ENCODE measurements at regions not wholly inside any gene's neighbourhood (a gene's known extent, or its start where the extent isn't known, plus 50 kb on each side); places are given as distances from the start of the nearest gene placed in this dataset.
A peak's percentile ranks its signal among the peaks of the same experiment; 100 is the strongest.

DNA sequence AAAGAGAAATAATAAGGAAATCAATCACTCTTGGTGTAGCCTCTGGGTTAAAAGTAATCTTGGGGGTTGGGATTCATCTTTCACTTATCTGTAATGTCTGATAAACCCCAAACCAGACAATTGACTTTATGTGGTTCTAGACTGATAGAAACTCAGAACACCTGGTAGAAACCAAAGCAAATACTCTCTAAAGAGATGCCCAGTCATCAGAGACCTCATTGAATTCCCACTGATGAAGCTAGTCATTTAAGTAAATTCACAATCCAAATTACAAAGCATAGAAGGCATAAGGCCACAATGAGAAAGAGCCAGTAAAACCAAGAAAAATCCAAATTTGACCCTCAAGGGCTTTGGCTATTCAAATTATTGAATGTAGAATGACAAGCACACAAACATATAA lies 250.6 kb downstream of the MBNL1 start:
- H3K27me3 ChIP-seq (ENCODE audit: low read length) = no peaks in the 10 kb centered on the region
- no peak overlapping the region for H3K4me3 ChIP-seq (ENCODE audit: insufficient read depth, low read length, poor library complexity, severe bottlenecking)
- H2AFZ ChIP-seq (ENCODE audit: low read depth, low read length, severe bottlenecking) = no peak overlapping the region
- H3F3A ChIP-seq (ENCODE audit: insufficient read depth) = no peaks in the 10 kb centered on the region
- H4K20me1 ChIP-seq (ENCODE audit: low read depth, low read length) = no peaks in the 10 kb centered on the region
- H3K4me2 ChIP-seq (ENCODE audit: low read depth, low read length, poor library complexity, severe bottlenecking) = no peak overlapping the region
- H3K79me2 ChIP-seq (ENCODE audit: insufficient read depth, low read length) = no peaks in the 10 kb centered on the region
- H3K9ac ChIP-seq (ENCODE audit: low read length) = no peak overlapping the region
- H3K36me3 ChIP-seq (ENCODE audit: low read length) = no peaks in the 10 kb centered on the region
- H3K27ac ChIP-seq (ENCODE audit: low read depth, low read length) = no peak overlapping the region
- H3K9me3 ChIP-seq (ENCODE audit: insufficient read depth, low read length) = no peaks in the 10 kb centered on the region
- no peak for TF ChIP-seq EZH2phosphoT487 (conservative IDR thresholded peaks at IDR 0.05; ENCODE audit: low read length)
- TF ChIP-seq, protein P1, sequence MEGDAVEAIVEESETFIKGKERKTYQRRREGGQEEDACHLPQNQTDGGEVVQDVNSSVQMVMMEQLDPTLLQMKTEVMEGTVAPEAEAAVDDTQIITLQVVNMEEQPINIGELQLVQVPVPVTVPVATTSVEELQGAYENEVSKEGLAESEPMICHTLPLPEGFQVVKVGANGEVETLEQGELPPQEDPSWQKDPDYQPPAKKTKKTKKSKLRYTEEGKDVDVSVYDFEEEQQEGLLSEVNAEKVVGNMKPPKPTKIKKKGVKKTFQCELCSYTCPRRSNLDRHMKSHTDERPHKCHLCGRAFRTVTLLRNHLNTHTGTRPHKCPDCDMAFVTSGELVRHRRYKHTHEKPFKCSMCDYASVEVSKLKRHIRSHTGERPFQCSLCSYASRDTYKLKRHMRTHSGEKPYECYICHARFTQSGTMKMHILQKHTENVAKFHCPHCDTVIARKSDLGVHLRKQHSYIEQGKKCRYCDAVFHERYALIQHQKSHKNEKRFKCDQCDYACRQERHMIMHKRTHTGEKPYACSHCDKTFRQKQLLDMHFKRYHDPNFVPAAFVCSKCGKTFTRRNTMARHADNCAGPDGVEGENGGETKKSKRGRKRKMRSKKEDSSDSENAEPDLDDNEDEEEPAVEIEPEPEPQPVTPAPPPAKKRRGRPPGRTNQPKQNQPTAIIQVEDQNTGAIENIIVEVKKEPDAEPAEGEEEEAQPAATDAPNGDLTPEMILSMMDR (IDR thresholded peaks at IDR 0.05; ENCODE audit: insufficient read depth, low read length, poor library complexity, severe bottlenecking) = no peak
- no peaks in the 10 kb centered on the region for H3K9me2 ChIP-seq (replicated peaks; ENCODE audit: insufficient read depth, low read length)

DNA sequence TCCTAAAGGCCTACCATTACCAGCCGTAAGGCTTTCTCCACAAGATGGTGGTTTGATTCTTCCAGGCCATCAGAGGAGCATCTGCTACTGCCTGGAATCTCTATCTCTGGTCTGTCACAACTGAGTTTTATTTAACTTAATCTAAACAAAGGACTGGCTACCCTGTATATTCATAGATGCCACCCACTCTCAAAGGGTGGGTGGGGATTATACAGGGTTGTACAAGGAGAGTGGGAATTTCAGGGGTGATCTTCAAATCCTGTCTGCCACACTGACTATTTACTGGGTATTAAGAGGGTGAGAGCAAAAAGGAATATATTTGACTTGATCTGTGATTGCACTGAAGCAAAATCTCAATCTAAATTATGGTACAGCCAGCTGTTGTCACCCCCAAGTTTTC lies 253.3 kb downstream of the MBNL1 start:
- Histone ChIP-seq H3K4me2 (ENCODE audit: low read depth, low read length, poor library complexity, severe bottlenecking) (no peak overlapping the region), H3K27me3 (ENCODE audit: low read length) (no peaks in the 10 kb centered on the region), H3K4me3 (ENCODE audit: insufficient read depth, low read length, poor library complexity, severe bottlenecking) (no peak overlapping the region), H2AFZ (ENCODE audit: low read depth, low read length, severe bottlenecking) (no peak overlapping the region), H4K20me1 (ENCODE audit: low read depth, low read length) (no peaks in the 10 kb centered on the region), H3F3A (ENCODE audit: insufficient read depth) (no peaks in the 10 kb centered on the region), H3K9ac (ENCODE audit: low read length) (no peak overlapping the region), H3K9me3 (ENCODE audit: insufficient read depth, low read length) (no peaks in the 10 kb centered on the region), H3K36me3 (ENCODE audit: low read length) (no peaks in the 10 kb centered on the region), H3K79me2 (ENCODE audit: insufficient read depth, low read length) (no peaks in the 10 kb centered on the region), H3K27ac (ENCODE audit: low read depth, low read length) (no peak overlapping the region), H3K9me2 (replicated peaks; ENCODE audit: insufficient read depth, low read length) (no peaks in the 10 kb centered on the region)
- TF ChIP-seq, protein P1 (IDR thresholded peaks at IDR 0.05; ENCODE audit: insufficient read depth, low read length, poor library complexity, severe bottlenecking) = no peak
- no peak for TF ChIP-seq EZH2phosphoT487 (conservative IDR thresholded peaks at IDR 0.05; ENCODE audit: low read length)

DNA sequence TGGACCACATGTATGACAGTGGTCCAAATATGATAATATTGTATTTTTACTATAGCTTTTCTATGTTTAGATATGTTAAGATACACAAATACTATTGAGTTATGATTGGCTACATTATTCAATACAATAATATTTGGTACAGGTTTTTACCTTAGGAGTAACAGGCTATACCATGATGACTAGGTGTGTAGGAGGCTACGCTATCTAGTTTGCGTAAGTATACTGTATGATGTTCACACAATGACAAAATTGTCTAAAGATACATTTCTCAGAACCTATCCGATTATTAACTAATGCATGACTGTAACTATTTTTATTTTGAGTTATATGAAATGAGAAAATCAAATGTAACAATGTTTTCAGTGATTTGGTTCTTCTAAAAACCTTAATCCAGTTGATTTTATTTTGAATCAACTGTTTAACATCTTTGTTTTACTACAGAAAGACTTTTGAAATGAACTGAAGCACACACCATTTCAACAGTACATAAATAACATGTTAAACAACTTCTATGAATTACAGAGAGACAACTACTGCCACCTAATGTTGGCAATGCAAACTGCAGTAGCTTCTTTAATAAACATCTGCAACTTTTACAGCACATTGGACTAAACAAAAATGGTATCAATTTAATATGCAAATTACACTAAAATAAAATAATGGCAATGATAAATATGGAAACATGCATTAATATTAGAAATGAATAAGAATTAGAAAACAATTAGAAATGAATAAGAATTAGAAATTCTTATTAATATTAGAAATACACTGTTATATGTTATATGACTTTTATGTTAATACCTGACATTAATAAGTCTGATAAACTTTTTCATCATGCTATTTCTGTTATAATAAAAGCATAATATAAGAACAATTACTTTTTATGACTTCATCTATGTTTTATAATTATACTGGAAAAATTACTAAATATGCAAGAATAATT lies 255.7 kb downstream of the MBNL1 start:
- H3K9me3 ChIP-seq (ENCODE audit: insufficient read depth, low read length) = no peaks in the 10 kb centered on the region
- H3K36me3 ChIP-seq (ENCODE audit: low read length) = no peaks in the 10 kb centered on the region
- H3K4me2 ChIP-seq (ENCODE audit: low read depth, low read length, poor library complexity, severe bottlenecking) = no peak overlapping the region
- H3K27ac ChIP-seq (ENCODE audit: low read depth, low read length) = no peak overlapping the region
- no peak overlapping the region for H2AFZ ChIP-seq (ENCODE audit: low read depth, low read length, severe bottlenecking)
- no peak overlapping the region for H3K4me3 ChIP-seq (ENCODE audit: insufficient read depth, low read length, poor library complexity, severe bottlenecking)
- H3K9me2 ChIP-seq (replicated peaks; ENCODE audit: insufficient read depth, low read length) = no peaks in the 10 kb centered on the region
- H3K9ac ChIP-seq (ENCODE audit: low read length) = no peak overlapping the region
- H3F3A ChIP-seq (ENCODE audit: insufficient read depth) = no peaks in the 10 kb centered on the region
- H3K79me2 ChIP-seq (ENCODE audit: insufficient read depth, low read length) = no peaks in the 10 kb centered on the region
- no peaks in the 10 kb centered on the region for H3K27me3 ChIP-seq (ENCODE audit: low read length)
- TF ChIP-seq EZH2phosphoT487 (conservative IDR thresholded peaks at IDR 0.05; ENCODE audit: low read length) = no peak
- TF ChIP-seq, protein P1 (IDR thresholded peaks at IDR 0.05; ENCODE audit: insufficient read depth, low read length, poor library complexity, severe bottlenecking) = peak; percentile 77
- no peaks in the 10 kb centered on the region for H4K20me1 ChIP-seq (ENCODE audit: low read depth, low read length)

All from SU-DHL-6 (cell line).